IMR-90 (cell line): ENCODE measurements at regions not wholly inside any gene's neighbourhood (a gene's known extent, or its start where the extent isn't known, plus 50 kb on each side); places are given as distances from the start of the nearest gene placed in this dataset.

ENCODE experiments used
- ATAC-seq: fragments of 200-7000 bp; cut with Tn5 transposase; 2 replicates; pipeline ENCODE4 v1.9.1; 2020; ENCODE audit warnings: low read depth, mild to moderate bottlenecking, moderate library complexity
- BruUV-seq: library from RNA; stranded (reverse); fragments of 400-500 nt; replicated peaks from 2 replicates; lab custom pipeline; 2021; lab: Mats Ljungman, UMichigan
- CTCF ChIA-PET: fragments of 300-600 bp; formaldehyde crosslinking; extraction: SDS; loops from one replicate; lab custom pipeline; 2021; ENCODE audit warnings: antibody characterized with exemption; lab: Yijun Ruan, JAX
- POLR2A ChIA-PET: fragments of 300-600 bp; sonication (Branson Sonifier 250); formaldehyde crosslinking; loops from one replicate; lab custom pipeline; 2022; ENCODE audit warnings: antibody characterized with exemption; ENCODE audit not compliant: unreplicated experiment; lab: Charles Lee
- DNase-seq: peaks from one replicate; pipeline ENCODE4 v3.0.0; 2013
- H2AFZ ChIP-seq: replicated peaks from 2 replicates; pipeline ENCODE3; 2013; ENCODE audit warnings: low read length, mild to moderate bottlenecking; ENCODE audit not compliant: poor library complexity
- H2AK5ac ChIP-seq: 2 replicates; pipeline ENCODE4 v1.6.1; 2013; ENCODE audit warnings: low read depth, low read length, inconsistent platforms
- H2AK9ac ChIP-seq: replicated peaks from 2 replicates; pipeline ENCODE3; 2013; ENCODE audit warnings: mild to moderate bottlenecking, low read depth, low read length, moderate library complexity; ENCODE audit not compliant: poor library complexity
- H2BK120ac ChIP-seq: 2 replicates; pipeline ENCODE4 v1.6.1; 2013; ENCODE audit warnings: low read depth, low read length, inconsistent platforms
- H2BK15ac ChIP-seq: 3 replicates; pipeline ENCODE4 v1.6.1; 2013; ENCODE audit warnings: low read depth, low read length, inconsistent platforms
- H2BK20ac ChIP-seq: 2 replicates; pipeline ENCODE4 v1.6.1; 2013; ENCODE audit warnings: low read depth, mild to moderate bottlenecking, inconsistent platforms, low read length, moderate library complexity
- H2BK5ac ChIP-seq: 2 replicates; pipeline ENCODE4 v1.6.1; 2013; ENCODE audit warnings: mild to moderate bottlenecking, low read depth, low read length, inconsistent platforms; ENCODE audit not compliant: poor library complexity, severe bottlenecking
- H3K14ac ChIP-seq: replicated peaks from 2 replicates; pipeline ENCODE4 v1.6.1; 2013; ENCODE audit warnings: low read depth, low read length, inconsistent platforms
- H3K18ac ChIP-seq: 2 replicates; pipeline ENCODE4 v1.6.1; 2013; ENCODE audit warnings: low read depth, low read length, control low read depth
- H3K23ac ChIP-seq: 2 replicates; pipeline ENCODE4 v1.6.1; 2013; ENCODE audit warnings: low read depth, low read length, inconsistent platforms
- H3K27ac ChIP-seq: 2 replicates; pipeline ENCODE4 v1.5.1; 2013; ENCODE audit warnings: mild to moderate bottlenecking, control low read depth, low read length; ENCODE audit not compliant: insufficient read depth
- H3K27me3 ChIP-seq: 2 replicates; pipeline ENCODE4 v1.6.1; 2013; ENCODE audit warnings: low read length; ENCODE audit not compliant: control insufficient read depth, insufficient read depth
- H3K36me3 ChIP-seq: 2 replicates; pipeline ENCODE4 v1.6.1; 2013; ENCODE audit warnings: low read length, mixed read lengths; ENCODE audit not compliant: control insufficient read depth, insufficient read depth
- H3K4ac ChIP-seq: 2 replicates; pipeline ENCODE4 v1.6.1; 2013; ENCODE audit warnings: low read depth, low read length, inconsistent platforms
- H3K4me1 ChIP-seq: 2 replicates; pipeline ENCODE4 v1.6.1; 2013; ENCODE audit warnings: low read length, mixed read lengths; ENCODE audit not compliant: control insufficient read depth, insufficient read depth
- H3K4me2 ChIP-seq: 2 replicates; pipeline ENCODE4 v1.6.1; 2013; ENCODE audit warnings: low read depth, mild to moderate bottlenecking, control low read depth, low read length, moderate library complexity
- H3K4me3 ChIP-seq: 2 replicates; pipeline ENCODE4 v1.5.1; 2013; ENCODE audit warnings: low read depth, mild to moderate bottlenecking, control low read depth, low read length, moderate library complexity; ENCODE audit not compliant: insufficient read depth
- H3K56ac ChIP-seq: 2 replicates; pipeline ENCODE4 v1.6.1; 2013; ENCODE audit warnings: low read length, inconsistent platforms; ENCODE audit not compliant: insufficient read depth; ENCODE audit errors: extremely low read depth
- H3K79me1 ChIP-seq, 2 experiments: 2 replicates each; pipeline ENCODE4 v1.6.1; 2013; ENCODE audit warnings: low read length in 2 of 2, inconsistent platforms in 1 of 2, low read depth in 1 of 2
- H3K9ac ChIP-seq: 2 replicates; pipeline ENCODE4 v1.6.1; 2013; ENCODE audit warnings: low read depth, low read length, control low read depth
- H3K9me1 ChIP-seq: 2 replicates; pipeline ENCODE4 v1.6.1; 2013; ENCODE audit warnings: low read length, inconsistent platforms; ENCODE audit not compliant: insufficient read depth
- H3K9me3 ChIP-seq: 2 replicates; pipeline ENCODE4 v1.6.1; 2013; ENCODE audit warnings: low read length; ENCODE audit not compliant: control insufficient read depth, insufficient read depth
- H4K20me1 ChIP-seq: 2 replicates; pipeline ENCODE4 v1.6.1; 2013; ENCODE audit warnings: low read length, inconsistent platforms; ENCODE audit not compliant: insufficient read depth
- H4K5ac ChIP-seq: 2 replicates; pipeline ENCODE4 v1.6.1; 2013; ENCODE audit warnings: mild to moderate bottlenecking, low read depth, low read length, control low read depth
- H4K8ac ChIP-seq, 2 experiments: 2 replicates each; pipeline ENCODE4 v1.6.1; 2013; ENCODE audit warnings: low read depth in 2 of 2, low read length in 2 of 2, control low read depth in 1 of 2, inconsistent platforms in 1 of 2
- H4K91ac ChIP-seq: 2 replicates; pipeline ENCODE4 v1.6.1; 2013; ENCODE audit warnings: low read depth, low read length, inconsistent platforms; ENCODE audit not compliant: insufficient read depth
- BHLHE40 ChIP-seq: fragments of 150-350 bp; IDR thresholded peaks from 2 replicates; pipeline ENCODE4 v1.6.1; 2016; ENCODE audit warnings: mild to moderate bottlenecking, low read depth, low read length
- CEBPB ChIP-seq: IDR thresholded peaks from 2 replicates; pipeline ENCODE4 v1.6.1; 2012; ENCODE audit warnings: low read depth, low read length, improper control_type of control experiment
- MXI1 ChIP-seq: IDR thresholded peaks from 2 replicates; pipeline ENCODE4 v1.6.1; 2012; ENCODE audit warnings: low read depth, mild to moderate bottlenecking, low read length, moderate library complexity, borderline replicate concordance
- POLR2A ChIP-seq: IDR thresholded peaks from 2 replicates; pipeline ENCODE4 v1.6.1; 2012; ENCODE audit warnings: mild to moderate bottlenecking, low read depth, low read length
- RCOR1 ChIP-seq: IDR thresholded peaks from 2 replicates; pipeline ENCODE4 v1.6.1; 2012; ENCODE audit warnings: mild to moderate bottlenecking, low read length, improper control_type of control experiment; ENCODE audit not compliant: insufficient replicate concordance
- RFX5 ChIP-seq: IDR thresholded peaks from 2 replicates; pipeline ENCODE4 v1.8.0; 2012; ENCODE audit warnings: low read depth, mild to moderate bottlenecking, low read length, moderate library complexity
- SMC3 ChIP-seq: fragments of 150-350 bp; IDR thresholded peaks from 2 replicates; pipeline ENCODE4 v1.6.1; 2016; ENCODE audit warnings: low read depth, mild to moderate bottlenecking, antibody characterized with exemption, low read length, moderate library complexity
- WGBS, 2 experiments: methylation state at CpG; one replicate each; pipeline versions ENCODE4 v1.1.5 to v1.1.7; 2013; ENCODE audit warnings: missing lambda C conversion rate in 2 of 2; ENCODE audit not compliant: insufficient read length in 1 of 2; ENCODE audit errors: extremely low coverage in 2 of 2; 5-methylcytosine and 5-hydroxymethylcytosine counted together
- dilution Hi-C: fragments of 300-500 bp; cut with HindIII; formaldehyde crosslinking; loops from one replicate; pipeline ENCODE4 v1.14.3; 2018; ENCODE audit warnings: low sequenced_read_pairs; ENCODE audit not compliant: unreplicated experiment
- in situ Hi-C: fragments of 300-500 bp; cut with MboI; formaldehyde crosslinking; loops from 3 replicates; pipeline ENCODE4 v1.14.3; 2019; ENCODE audit warnings: low sequenced_read_pairs, inconsistent platforms, mixed read lengths
- intact Hi-C: fragments of 100-400 bp; cut with micrococcal nuclease; formaldehyde crosslinking; loops from 2 replicates; pipeline ENCODE4 v1.10.0; 2022

GRCh38 chr7:50863053-50863452 lies 80.4 kb upstream of the GRB10 start:
- no peaks in the 10 kb centered on the region for H3K9me3 ChIP-seq
- no peaks in the 10 kb centered on the region for H3K9me1 ChIP-seq
- no peak overlapping the region for H2AK5ac ChIP-seq
- WGBS, 2 experiments, result no CpG with 5 or more reads among the region's 3 CpGs
- no peak overlapping the region for H3K4ac ChIP-seq
- peaks cover 37% of the 10 kb centered on the region for H3K27me3 ChIP-seq
- no peak overlapping the region for H3K4me3 ChIP-seq
- DNase-seq, result no peak
- TF ChIP-seq CEBPB, result no peak
- TF ChIP-seq RFX5, result no peak
- no peak for TF ChIP-seq MXI1
- no peak for TF ChIP-seq POLR2A
- TF ChIP-seq RCOR1, result no peak
- TF ChIP-seq BHLHE40, result no peak
- no peak for TF ChIP-seq SMC3
- H3K14ac ChIP-seq, result no peak overlapping the region
- H2BK120ac ChIP-seq, result no peak overlapping the region
- no peak overlapping the region for H2BK20ac ChIP-seq
- intact Hi-C loops, result no loop called here
- dilution Hi-C loops, result no loop called here
- no peaks in the 10 kb centered on the region for H3K4me1 ChIP-seq
- ChIA-PET POLR2A (no interaction called here), CTCF (interaction anchor here (0.6 kb wide), 1 partner anchor 67 kb away, joined by 5 read pairs; no protein-coding TSS in a partner anchor)
- H4K91ac ChIP-seq, result no peak overlapping the region
- H3K79me1 ChIP-seq, result no peaks in the 10 kb centered on the region
- no peak overlapping the region for H3K27ac ChIP-seq
- no peaks in the 10 kb centered on the region for H3K36me3 ChIP-seq
- no peak overlapping the region for H4K8ac ChIP-seq
- H3K18ac ChIP-seq, result no peak overlapping the region
- no peak overlapping the region for H3K9ac ChIP-seq
- H2BK5ac ChIP-seq, result no peak overlapping the region
- H3K4me2 ChIP-seq, result no peak overlapping the region
- no TSS peak for BruUV-seq
- ATAC-seq, result no peak
- H4K20me1 ChIP-seq, result no peaks in the 10 kb centered on the region
- no peak overlapping the region for H4K5ac ChIP-seq
- in situ Hi-C loops, result no loop called here
- no peak overlapping the region for H2AK9ac ChIP-seq
- no peak overlapping the region for H3K23ac ChIP-seq
- no peak overlapping the region for H2AFZ ChIP-seq
- H3K56ac ChIP-seq, result no peak overlapping the region
- no peak overlapping the region for H2BK15ac ChIP-seq
